Esophagus mucosa (tissue), 1 donor: ENCODE measurements at regions not wholly inside any gene's neighbourhood (a gene's known extent, or its start where the extent isn't known, plus 50 kb on each side); places are given as distances from the start of the nearest gene placed in this dataset.
A peak's percentile ranks its signal among the peaks of the same experiment; 100 is the strongest.
"Not testable (repeated sequence)": the region's sequence is repeated elsewhere in the genome, so short reads cannot be mapped to it uniquely, and the experiment has no call there.

Experiments
- ATAC-seq: fragments of 200-7000 bp; cut with Tn5 transposase; one replicate; pipeline ENCODE4 v1.9.1; 2020
- donor health status: DM: yes; HTN: yes; CAD: no.

DNA sequence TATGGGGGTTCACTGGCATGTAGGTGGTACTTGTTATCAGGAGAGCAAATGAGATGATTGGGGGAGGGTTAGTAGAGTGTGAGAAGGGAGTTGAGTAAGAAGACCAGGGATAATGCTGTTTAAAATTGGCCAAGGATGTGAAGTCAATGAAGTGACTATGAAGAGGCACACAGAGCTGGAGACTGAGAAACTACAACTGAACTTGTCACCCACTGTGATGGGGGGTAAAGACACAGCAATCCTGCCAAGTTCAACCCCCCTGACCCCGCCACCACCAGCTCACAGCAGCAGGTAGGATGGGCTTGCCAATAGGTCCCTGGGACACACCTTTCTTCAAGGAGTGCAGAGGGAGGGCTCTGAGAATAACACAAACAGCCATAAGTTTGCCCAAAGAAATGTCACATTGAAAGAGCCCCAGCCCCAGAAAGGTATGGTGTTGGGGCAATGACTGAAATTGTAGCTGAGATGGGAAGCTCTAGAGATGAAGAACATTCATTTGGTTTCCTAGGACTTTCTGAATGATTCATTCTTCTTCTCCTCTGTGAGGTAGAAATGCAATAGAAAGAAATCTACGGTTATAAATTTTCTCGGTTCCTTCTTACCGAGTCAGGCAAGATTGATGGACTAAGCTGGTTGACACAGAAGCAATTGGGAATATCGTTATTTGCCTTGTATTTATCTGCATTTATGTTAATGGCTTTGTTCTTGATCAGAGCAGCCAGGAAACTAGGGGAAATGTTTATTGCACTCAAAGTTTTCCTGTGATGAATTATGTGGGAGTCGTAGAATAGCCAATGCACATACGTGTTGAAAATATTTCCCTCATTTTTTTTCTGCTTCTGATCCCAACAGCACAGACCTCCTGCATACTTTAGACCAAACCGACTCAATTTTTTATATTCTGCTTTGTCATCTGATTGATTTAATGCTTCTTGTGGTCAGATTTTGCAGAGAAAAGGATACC lies 595.2 kb upstream of the CDH11 start:
- no peak for ATAC-seq

DNA sequence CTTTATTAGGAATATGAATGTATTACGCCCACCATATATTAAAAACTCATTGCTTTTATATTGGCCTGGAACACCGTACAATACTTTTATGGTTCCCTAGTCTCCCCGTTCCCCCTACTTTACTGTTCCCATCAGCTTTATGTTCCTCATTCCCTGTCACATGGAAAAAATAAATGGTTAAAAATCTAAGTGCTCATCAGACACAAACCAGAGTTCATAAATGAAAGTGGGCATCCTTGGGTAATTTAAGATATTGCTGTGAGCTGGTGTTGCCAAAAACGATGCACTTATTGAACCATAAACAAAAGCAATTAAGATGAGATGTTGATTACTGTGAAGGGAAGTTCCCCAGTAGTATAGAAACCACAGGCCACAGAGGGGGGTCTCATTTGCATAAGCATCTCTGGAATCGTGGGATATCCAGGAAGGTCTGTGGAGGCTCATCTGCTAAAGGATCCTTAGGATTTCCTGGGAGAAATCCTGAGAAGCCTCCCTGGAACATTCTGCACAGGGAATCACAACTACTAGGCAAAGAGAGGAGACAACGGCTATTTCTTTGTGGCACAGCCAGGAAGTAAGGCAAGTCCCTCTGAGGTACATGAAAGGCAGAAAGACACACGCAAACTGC lies 591.4 kb upstream of the CDH11 start:
- ATAC-seq = no peak

DNA sequence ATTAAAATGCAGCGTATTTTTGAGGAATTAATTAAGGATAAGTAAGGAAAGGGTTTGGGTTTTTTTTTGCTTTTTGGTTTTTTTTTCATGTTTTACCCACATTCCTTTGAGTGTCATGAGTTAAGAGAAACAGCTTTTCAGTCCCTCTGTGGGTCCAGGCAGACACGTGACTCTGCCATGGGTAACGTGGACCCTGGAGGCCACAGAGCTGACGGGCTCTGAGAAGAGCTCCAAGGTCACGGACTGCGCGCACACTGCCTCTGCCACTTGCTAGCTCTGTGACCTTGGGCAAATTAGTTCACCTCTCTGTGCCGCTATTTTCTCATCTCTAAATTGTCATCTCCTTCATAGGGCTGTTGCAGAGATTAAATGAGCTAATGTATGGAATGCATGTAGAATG lies 588.2 kb upstream of the CDH11 start:
- no peak for ATAC-seq

DNA sequence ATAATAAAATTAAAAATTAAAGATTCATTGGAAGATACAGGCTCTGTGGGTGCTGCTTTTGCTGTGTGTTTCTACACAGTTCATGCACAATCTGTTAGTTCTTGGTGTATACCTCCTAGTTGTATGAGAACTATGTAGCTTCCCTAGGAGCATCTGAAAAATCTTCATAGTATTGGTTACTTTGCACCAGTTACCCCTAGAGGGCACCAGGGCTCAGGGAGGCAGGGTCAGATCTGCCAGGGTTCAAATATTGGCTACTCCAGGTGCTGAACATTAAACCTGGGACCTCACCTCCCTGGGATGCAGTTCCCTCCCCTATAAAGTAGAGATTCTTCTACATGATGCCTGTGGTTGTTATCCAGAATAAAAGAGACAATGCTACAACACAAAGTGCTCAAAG lies 583.0 kb upstream of the CDH11 start:
- ATAC-seq = no peak

DNA sequence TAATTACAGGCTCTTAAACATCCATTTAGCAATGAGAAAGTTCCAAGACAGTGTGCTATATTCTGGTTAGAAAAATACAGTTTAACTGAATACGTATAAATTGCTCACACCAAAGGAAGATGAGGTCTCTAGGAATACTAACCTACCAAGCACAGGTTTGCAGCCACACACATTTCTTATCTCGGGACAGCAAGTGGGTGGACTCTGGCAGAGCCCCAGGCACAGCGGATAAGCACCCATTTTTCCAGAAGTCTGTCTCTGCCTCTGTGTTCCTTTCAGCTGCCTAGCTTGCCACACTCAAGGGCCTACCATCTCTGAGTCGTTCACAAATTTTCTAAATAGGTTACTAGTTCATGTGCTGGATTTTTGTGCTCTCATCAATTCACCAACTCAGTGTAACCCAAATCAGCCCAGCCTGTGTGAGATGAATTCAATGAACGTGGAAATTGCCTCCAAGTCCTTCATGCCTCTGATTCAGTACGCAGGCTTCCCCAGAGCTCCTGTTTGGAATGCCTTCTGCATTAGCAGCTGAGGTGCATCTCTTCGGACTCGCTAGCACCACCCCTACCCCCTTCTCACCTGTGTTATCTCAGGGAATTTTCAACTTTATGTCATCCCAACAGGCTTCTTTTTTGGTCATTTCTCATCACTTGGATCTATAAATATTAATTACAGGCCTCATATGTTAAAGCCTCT lies 581.0 kb upstream of the CDH11 start:
- ATAC-seq = no peak

DNA sequence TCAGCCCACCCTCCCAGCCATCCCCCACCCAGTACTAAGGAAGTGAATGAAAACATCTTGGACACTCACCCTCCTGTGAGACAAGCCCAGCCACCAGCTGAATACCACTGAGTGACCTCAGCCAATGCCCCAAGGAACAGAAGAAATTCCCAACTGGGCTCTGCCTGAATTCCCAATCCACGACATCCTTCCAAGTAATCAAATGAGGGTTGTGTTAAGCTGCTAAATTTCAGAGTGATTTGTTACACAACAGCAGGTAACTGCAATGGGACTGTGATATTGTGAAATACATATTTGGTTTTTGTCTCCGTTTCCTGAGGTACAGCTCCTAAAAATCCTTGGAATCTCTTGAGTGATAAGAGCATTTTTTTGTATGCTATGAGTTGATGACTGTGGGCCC lies 578.7 kb upstream of the CDH11 start:
- no peak for ATAC-seq

DNA sequence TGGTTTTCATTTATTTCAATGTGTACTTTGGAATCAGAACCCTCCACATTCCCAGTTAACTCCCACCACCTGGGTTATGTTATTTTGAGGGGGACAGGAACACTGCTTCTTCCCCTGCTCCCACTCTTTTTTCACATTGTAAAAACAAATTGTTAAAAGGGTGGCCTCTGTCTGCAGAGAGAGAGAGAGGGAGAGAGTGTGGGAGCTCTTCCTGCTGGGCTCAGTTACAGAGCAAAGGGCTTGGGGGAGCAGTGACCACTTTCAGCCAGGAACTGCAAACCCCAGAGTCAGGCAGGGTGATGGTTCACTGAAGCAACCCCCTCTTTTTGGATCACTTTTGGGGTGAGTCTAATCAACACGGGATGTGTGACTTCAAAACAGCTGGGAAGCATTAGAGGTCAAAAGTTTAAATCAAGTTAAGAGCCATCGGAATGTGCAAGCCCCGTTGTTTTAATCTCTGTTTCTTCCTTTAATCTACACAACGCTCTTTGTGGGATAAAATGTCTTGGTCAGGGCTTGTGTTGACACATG lies 577.0 kb upstream of the CDH11 start:
- no peak for ATAC-seq

DNA sequence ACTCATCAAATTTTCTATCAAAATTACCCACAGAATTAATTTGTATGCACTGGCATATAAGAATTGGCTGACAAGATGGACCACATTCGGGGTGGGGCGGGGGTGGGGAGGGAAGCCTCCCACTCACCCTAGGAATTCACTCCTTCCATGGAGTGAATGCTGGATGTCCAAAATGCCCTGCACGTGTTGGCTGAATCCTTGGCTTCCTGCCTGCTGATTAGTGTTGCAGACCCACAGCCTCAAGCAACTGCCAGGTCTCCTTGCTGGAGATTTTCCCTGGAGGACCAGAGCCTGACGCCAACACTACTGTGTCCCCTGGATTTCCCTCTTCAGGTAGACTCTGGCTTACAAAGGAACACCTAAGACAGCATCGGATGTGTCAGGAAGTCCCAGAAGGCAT lies 575.7 kb upstream of the CDH11 start:
- ATAC-seq = no peak

DNA sequence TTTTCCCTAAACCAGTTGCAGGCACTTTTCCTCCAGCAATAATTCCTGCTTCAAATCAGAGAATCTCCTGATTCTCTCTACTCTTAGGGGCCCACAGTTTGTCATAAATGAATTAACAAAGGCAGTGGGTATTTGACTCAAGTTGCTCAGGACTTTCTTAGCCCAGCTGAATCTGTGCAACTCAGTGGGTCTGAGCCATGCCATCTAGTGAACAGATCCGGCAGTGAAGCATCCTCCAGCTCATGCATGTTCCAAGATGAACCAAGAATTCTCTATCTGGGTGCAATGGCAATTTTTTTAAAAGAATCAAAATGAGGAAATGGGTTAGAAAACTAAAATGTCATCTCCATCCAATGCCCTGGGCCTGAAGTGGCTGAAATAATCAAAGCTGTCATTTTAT lies 575.2 kb upstream of the CDH11 start:
- ATAC-seq = no peak

DNA sequence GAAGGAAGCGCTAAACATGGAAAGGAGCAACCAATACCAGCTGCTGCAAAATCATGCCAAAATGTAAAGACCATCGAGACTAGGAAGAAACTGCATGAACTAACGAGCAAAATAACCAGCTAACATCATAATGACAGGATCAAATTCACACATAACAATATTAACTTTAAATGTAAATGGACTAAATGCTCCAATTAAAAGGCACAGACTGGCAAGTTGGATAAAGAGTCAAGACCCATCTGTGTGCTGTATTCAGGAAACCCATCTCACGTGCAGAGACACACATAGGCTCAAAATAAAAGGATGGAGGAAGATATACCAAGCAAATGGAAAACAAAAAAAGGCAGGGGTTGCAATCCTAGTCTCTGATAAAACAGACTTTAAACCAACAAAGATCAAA lies 570.0 kb upstream of the CDH11 start:
- not testable (repeated sequence) for ATAC-seq

DNA sequence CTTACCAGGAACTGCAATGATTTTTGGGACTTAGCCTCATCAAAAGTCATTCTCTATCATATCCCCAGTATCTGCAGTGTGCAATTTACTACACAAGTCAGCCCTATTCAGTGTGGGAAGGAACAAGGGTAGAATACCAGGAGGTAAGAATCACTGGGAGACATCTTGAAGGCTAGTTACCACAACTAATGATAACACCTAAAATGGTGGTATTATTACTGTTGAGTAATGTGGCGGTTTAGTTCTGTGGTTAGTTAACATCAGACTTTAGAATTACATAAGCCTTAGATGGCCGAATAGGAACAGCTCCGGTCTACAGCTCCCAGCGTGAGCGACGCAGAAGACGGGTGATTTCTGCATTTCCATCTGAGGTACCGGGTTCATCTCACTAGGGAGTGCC lies 567.9 kb upstream of the CDH11 start:
- ATAC-seq = no peak

DNA sequence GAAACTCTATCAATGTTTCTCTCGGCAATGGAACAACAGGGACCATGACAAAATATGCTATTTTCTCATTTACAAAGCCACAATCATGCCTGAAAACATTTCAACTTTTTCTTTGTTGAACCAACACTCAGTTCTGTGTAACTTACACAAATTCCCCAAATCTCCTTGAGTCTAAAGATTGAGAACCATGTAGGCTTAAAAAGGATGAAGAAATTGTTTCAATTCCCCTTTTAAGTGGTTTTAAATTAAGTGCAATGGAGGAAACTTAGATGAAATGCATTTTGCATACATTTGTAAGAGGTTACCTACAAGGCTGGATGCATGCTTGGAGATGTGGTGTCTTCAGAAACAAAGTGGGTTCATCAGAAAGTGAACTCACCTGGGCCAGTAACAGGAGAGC lies 566.4 kb upstream of the CDH11 start:
- ATAC-seq = no peak

DNA sequence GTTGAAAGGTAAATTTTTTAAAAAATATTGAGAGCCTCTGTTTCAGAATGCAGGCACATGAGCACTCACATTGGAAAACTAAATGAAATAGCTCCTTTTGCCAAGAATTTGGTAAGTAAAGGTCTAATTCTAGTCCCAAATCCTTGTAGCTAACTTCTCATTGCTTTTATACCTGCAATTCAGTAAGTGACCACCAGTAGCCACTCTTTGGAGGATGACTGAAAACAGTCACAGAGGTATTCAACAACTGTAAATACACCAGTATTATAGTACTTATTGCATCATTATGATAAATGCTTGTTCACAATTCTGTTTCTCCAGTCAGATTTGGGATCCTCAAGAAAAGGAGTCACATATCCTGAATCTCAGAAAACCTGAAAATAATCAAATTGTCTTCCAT lies 562.4 kb upstream of the CDH11 start:
- ATAC-seq = no peak

DNA sequence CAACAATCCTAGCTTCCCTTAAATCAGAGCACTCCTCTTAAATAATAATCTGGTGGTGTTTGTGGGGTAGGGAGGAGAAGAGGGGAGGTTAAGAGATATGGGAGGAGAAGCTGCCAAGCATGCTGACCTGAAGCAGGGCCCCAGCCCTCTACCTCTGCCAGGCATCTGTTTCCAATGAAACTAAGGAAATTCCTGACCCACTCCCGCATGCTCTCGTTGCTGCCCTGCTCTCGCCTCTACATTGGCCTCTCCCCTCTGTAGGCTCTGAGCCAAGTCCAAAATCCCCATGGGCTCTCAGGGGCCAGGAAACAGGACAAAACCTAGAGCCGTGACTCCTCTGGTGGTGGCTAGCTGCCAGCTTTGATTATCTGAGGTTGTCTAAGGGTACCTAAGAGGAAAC lies 559.5 kb upstream of the CDH11 start:
- ATAC-seq = no peak

DNA sequence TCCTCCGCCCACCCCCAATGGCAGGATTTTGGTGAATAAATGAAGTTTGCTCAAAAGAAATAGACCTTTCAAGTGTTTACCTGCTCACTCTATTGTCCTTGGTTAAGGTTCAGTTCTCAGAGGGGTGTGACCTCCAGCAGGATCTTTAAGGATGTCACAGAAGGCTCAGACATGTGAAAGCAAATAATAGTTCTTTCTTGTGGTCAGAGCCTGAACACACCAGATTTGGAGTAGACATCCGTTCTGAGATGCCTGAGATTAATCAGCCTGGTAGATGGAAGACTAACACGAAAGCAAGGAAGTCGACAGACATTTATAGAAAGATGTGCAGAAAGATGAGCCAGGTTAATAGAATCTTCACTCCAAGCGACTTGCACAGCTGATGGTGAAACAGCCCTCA lies 557.9 kb upstream of the CDH11 start:
- ATAC-seq = no peak

DNA sequence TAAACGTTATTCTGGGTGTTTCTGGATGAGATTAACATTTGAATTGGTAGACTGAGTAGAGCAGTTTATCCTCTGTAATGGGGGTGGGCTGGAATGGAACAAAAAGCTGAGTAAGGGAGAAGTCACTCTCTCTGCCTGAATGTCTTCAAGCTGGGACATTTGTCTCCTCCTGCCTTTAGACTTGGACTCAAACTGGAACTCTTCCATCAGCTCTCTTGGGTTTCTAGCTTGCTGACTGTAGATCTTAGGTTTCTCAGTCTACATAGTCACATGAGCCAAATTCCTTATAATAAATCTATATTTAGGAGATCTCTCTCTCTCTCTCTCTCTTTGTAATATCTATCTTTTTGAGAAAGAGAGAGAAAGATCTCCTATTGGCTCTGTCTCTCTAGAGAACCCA lies 553.3 kb upstream of the CDH11 start:
- no peak for ATAC-seq

DNA sequence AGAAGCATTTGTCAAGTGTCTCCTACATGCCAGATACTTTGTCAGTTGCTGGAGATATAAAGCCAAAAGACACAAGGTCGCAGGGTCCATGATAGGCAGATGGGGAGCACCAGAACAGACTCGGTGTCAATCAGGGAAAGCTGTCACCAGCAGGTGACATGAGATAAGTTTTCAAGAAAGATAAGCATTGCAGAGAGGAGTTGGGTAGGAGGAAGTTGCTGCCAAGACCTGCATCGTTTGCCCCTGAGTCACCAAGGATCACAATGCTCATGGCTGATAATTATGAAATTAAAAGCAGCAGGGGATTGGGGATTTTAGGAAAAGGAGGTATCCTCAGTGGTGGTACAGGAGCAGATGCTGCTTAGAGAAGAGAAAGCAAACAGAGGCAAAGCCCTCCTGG lies 551.1 kb upstream of the CDH11 start:
- peak; percentile 18 for ATAC-seq

DNA sequence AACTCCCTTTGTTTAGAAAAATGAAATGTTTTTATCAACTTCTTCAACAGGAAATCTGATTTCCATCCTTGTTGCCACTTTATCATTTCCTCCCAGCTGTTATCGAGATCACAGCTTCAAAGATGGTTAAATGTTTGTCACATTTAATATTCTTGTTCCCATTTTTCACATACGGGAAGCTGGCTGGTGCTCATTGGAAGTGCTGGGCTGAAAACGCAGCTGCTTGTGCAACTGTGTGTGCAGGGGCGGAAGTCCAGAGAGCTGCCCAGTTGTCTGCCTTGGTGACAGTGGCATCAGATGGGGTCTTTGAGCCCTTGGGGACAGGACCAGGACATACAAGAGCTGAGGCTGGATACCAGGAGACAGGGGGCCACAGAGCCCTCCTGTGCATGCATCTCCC lies 549.2 kb upstream of the CDH11 start:
- ATAC-seq = no peak

DNA sequence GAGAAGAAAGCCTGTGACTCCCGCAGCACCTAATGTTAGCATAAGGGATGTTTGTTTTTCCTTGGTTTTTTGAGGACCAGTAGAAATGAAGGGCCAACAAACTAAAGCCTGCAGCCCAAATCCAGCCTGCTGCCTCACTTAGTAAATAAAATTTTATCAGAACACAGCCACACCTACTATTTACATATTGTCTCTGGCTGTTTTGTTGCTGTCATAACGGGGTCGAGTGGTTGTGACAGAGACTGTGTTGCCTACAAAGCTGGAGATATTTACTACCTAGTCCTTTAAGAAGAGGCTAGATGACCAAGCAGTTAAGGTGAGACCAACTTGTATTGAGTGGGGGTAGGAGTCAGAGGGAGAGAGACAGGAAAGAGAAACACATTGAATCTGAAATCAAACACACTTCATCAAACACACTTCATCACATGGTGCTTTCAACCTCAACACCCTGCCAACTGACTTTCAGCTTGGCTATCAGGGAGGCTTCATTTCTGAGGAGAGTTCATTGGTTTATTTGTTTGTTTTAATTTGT lies 546.3 kb upstream of the CDH11 start:
- ATAC-seq = no peak

DNA sequence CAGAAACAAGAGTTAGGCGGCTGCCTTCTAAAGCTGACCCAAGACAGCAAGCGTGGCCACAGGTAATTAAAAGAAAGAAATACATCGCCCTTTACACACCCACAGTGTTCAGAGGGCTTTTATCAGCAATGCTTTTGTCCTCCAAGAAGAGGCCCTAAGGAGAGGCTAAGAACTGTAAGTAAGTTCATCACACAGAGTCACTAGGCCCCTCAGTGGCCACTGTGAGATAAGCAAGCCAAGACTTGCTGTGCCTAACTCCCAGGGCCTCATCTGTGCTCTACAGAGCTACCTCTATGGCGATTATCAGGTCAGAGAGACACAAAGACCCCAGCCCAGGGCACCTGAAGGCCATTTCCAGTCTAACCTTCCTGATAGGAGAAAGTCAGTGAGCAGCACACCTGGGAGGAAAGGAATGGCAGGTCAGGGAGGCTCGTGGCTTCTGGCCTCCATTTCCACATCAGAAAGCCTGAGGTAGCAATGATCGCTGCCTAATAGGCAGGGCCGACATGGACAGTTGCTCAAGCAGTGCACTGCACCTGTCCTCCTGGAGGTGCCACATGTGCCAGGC lies 545.2 kb upstream of the CDH11 start:
- peak; percentile 40 for ATAC-seq

DNA sequence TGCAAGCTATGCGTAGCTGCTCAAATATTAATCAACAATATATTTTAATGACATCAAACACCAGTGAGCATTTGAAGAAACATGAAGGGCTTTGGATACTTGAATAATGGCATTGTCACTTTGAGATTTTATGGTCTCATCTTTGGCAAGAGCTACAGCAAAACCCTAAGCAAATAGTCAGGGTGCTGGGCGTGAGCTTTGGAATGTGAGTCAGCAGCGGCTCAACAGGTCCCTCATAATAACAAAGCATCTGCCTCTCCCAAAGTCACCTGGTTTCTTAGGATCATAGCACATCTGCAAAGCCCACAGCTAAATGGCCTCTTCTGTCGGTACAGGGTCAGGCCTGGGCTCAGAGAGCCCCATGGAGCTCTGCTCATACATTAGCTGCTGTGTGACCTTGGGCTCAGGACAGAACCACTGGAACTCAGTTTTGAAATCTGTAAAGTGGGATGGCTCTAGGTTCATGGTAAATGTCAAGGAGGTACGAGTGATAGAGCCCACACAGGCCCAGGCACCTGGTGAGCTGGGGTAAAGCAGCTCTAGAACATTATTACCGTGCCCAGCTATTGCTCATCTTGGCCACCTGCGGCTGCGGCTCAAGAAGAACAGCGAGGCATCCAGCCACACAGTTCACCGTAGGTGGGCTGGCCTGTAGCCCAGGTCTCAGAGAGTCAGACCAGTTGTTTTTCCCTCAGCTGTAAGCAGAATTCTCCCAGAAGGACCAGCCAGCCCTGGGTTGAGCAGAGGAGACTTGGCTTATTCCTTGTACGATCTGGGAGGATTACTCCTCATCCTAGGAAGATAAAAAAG lies 544.5 kb upstream of the CDH11 start:
- ATAC-seq = peak; percentile 98

DNA sequence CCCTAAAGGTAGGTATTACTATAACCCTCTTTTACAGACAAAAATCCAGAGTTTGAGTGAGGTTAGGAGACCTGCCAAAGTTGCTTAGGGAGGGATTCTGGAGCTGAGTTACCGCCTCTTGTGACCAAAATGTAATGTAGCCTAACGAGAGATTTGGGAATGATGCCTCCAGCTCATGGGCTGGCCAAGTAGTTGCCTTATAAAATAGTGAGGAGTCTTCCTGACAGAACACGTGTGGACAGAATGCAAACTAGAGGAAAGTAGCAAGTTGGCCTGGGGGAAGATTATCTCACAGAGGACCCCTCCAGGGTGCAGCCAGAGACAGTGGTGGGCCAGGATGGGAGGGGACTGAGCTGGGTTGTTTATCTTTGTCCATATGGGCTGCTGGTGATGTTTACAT lies 543.7 kb upstream of the CDH11 start:
- peak; percentile 9 for ATAC-seq
